Neural progenitor cell (in vitro differentiated cells): ENCODE measurements at regions not wholly inside any gene's neighbourhood (a gene's known extent, or its start where the extent isn't known, plus 50 kb on each side); places are given as distances from the start of the nearest gene placed in this dataset.

Source experiments
- DNase-seq: peaks from one replicate; pipeline ENCODE4 v3.0.0-alpha.2; 2016; ENCODE audit warnings: low spot score
- H2AFZ ChIP-seq: fragments of 200-600 bp; sonication (generic); replicated peaks from 2 replicates; pipeline ENCODE4 v1.6.1; 2016; ENCODE audit warnings: antibody characterized with exemption
- H3F3A ChIP-seq: fragments of 200-600 bp; sonication (generic); 2 replicates; pipeline ENCODE4 v1.6.1; 2016; ENCODE audit warnings: antibody characterized with exemption, low read depth
- H3K27ac ChIP-seq: fragments of 200-600 bp; sonication (generic); 2 replicates; pipeline ENCODE4 v1.5.1; 2016; ENCODE audit warnings: mild to moderate bottlenecking
- H3K27me3 ChIP-seq: fragments of 200-600 bp; sonication (generic); 2 replicates; pipeline ENCODE4 v1.6.1; 2016; ENCODE audit warnings: mild to moderate bottlenecking, moderate library complexity
- H3K36me3 ChIP-seq: fragments of 200-600 bp; sonication (generic); 2 replicates; pipeline ENCODE4 v1.5.1; 2016
- H3K4me1 ChIP-seq: fragments of 200-600 bp; sonication (generic); 2 replicates; pipeline ENCODE4 v1.6.1; 2016; ENCODE audit warnings: mixed run types
- H3K4me2 ChIP-seq: fragments of 200-600 bp; sonication (generic); 2 replicates; pipeline ENCODE4 v1.6.1; 2016
- H3K4me3 ChIP-seq: fragments of 200-600 bp; sonication (generic); 2 replicates; pipeline ENCODE4 v1.5.1; 2016
- H3K79me2 ChIP-seq: fragments of 200-600 bp; sonication (generic); 2 replicates; pipeline ENCODE4 v1.6.1; 2016; ENCODE audit warnings: low read depth
- H3K9ac ChIP-seq: fragments of 200-600 bp; sonication (generic); 2 replicates; pipeline ENCODE4 v1.6.1; 2016
- H3K9me3 ChIP-seq: fragments of 200-600 bp; sonication (generic); 2 replicates; pipeline ENCODE4 v1.5.1; 2016; ENCODE audit warnings: low read depth
- H4K20me1 ChIP-seq: fragments of 200-600 bp; sonication (generic); 2 replicates; pipeline ENCODE4 v1.6.1; 2016; ENCODE audit warnings: low read depth
- H3K27ac Mint-ChIP-seq: 3 replicates; pipeline ENCODE4 v1.8.0; 2021; ENCODE audit warnings: mixed read lengths
- H3K27me3 Mint-ChIP-seq: 2 replicates; pipeline ENCODE4 v1.8.0; 2022; ENCODE audit warnings: low read depth, mild to moderate bottlenecking, inconsistent platforms, moderate library complexity, mixed read lengths; ENCODE audit not compliant: insufficient read depth
- H3K36me3 Mint-ChIP-seq: 3 replicates; pipeline ENCODE4 v1.8.0; 2021; ENCODE audit warnings: mixed read lengths
- H3K4me1 Mint-ChIP-seq: 3 replicates; pipeline ENCODE4 v1.8.0; 2021; ENCODE audit warnings: mixed read lengths
- H3K4me3 Mint-ChIP-seq: 3 replicates; pipeline ENCODE4 v1.8.0; 2021; ENCODE audit warnings: mild to moderate bottlenecking, moderate library complexity, mixed read lengths
- H3K9me3 Mint-ChIP-seq: 3 replicates; pipeline ENCODE4 v1.8.0; 2020; ENCODE audit warnings: mixed read lengths
- EZH2 ChIP-seq: fragments of 200-600 bp; sonication (generic); IDR thresholded peaks from 2 replicates; pipeline ENCODE4 v1.6.1; 2017; ENCODE audit warnings: antibody characterized with exemption, mild to moderate bottlenecking, moderate library complexity
- EZH2phosphoT487 ChIP-seq: fragments of 200-600 bp; sonication (generic); IDR thresholded peaks from 2 replicates; pipeline ENCODE4 v1.6.1; 2017; ENCODE audit warnings: antibody characterized with exemption
- TF ChIP-seq, protein P1 (sequence below): fragments of 200-600 bp; sonication (generic); IDR thresholded peaks from 2 replicates; pipeline ENCODE4 v1.5.1; 2017; ENCODE audit warnings: antibody characterized with exemption, mild to moderate bottlenecking

DNA sequence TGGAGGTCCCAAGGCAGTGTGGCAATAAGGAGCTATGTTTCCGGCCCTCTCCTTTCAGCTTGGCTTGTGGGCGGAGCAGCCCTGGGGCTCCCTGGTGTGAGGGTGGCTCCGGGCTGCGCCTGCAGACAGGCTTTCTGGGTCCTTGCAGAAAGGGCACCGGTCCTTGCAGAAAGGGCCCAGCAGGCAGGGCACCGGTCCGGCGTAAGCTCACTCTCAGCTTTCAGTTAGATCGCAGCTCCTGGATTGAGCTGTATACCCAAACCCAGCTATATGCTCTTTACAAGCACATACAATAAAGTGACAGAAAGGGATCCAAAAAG, 293.8 kb upstream of the SHH start:
- H3K27me3 Mint-ChIP-seq: peaks cover 2% of the 10 kb centered on the region
- TF ChIP-seq EZH2phosphoT487: no peak
- TF ChIP-seq, protein P1, sequence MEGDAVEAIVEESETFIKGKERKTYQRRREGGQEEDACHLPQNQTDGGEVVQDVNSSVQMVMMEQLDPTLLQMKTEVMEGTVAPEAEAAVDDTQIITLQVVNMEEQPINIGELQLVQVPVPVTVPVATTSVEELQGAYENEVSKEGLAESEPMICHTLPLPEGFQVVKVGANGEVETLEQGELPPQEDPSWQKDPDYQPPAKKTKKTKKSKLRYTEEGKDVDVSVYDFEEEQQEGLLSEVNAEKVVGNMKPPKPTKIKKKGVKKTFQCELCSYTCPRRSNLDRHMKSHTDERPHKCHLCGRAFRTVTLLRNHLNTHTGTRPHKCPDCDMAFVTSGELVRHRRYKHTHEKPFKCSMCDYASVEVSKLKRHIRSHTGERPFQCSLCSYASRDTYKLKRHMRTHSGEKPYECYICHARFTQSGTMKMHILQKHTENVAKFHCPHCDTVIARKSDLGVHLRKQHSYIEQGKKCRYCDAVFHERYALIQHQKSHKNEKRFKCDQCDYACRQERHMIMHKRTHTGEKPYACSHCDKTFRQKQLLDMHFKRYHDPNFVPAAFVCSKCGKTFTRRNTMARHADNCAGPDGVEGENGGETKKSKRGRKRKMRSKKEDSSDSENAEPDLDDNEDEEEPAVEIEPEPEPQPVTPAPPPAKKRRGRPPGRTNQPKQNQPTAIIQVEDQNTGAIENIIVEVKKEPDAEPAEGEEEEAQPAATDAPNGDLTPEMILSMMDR: no peak
- H3K36me3 Mint-ChIP-seq: no peaks in the 10 kb centered on the region
- no peaks in the 10 kb centered on the region for H3K9me3 ChIP-seq
- H3K4me1 ChIP-seq: no peaks in the 10 kb centered on the region
- H3K9me3 Mint-ChIP-seq: no peaks in the 10 kb centered on the region
- H3K4me2 ChIP-seq: no peak overlapping the region
- H2AFZ ChIP-seq: no peak overlapping the region
- H3K9ac ChIP-seq: no peak overlapping the region
- H3K27me3 ChIP-seq: no peaks in the 10 kb centered on the region
- H3K79me2 ChIP-seq: no peaks in the 10 kb centered on the region
- H3K4me3 Mint-ChIP-seq: no peak overlapping the region
- H3F3A ChIP-seq: no peaks in the 10 kb centered on the region
- no peaks in the 10 kb centered on the region for H3K36me3 ChIP-seq
- H4K20me1 ChIP-seq: no peaks in the 10 kb centered on the region
- no peaks in the 10 kb centered on the region for H3K4me1 Mint-ChIP-seq
- no peak for DNase-seq
- H3K27ac Mint-ChIP-seq: no peak overlapping the region
- H3K27ac ChIP-seq: no peak overlapping the region
- no peak overlapping the region for H3K4me3 ChIP-seq

DNA sequence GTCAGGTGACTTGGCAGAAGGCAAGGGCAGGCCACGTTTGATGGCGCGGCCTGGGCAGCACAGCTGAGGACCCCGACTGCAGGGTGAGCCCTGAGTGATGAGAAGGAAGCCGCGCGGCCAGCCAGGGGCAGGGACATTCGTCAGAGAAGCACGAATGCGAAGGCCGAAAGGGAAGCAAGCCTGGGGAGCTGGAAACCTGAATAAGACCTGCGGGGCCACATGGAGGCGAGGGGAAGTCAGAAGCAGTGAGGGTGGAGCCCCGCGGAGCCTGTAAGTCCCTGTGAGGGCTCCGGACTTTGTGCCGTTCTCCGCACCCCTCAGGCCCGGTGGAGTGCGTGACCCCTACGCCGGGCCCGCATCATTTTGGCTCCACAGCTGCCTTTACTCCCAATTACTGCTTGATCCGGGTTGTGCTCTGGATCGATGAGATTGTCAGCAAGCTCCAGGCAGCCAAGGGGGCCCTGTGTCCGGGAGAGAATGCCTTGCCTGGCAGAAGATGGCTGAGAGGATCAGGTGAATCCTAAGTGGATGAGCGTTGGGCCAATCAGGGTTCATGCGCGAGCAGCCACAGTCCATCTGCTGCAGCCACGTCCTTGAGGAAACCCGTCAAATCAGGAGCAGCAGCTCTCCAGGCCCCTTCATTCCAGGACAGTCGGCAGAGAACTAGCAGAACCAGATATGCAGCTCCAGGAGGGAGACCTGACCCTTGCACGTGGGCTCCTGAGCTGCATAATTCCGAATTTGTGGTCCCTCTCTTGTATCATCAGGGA, 293.3 kb upstream of the SHH start:
- H2AFZ ChIP-seq: peak overlapping the region; percentile 10
- DNase-seq: no peak
- no peaks in the 10 kb centered on the region for H3K36me3 Mint-ChIP-seq
- H3K9me3 Mint-ChIP-seq: no peaks in the 10 kb centered on the region
- TF ChIP-seq, protein P1: no peak
- TF ChIP-seq EZH2phosphoT487 (no peak), EZH2 (no peak)
- H3K4me1 Mint-ChIP-seq: no peaks in the 10 kb centered on the region
- peaks cover 1% of the 10 kb centered on the region for H3K4me1 ChIP-seq
- no peak overlapping the region for H3K4me3 Mint-ChIP-seq
- peaks cover 2% of the 10 kb centered on the region for H3K27me3 Mint-ChIP-seq
- H3F3A ChIP-seq: no peaks in the 10 kb centered on the region
- no peak overlapping the region for H3K4me2 ChIP-seq
- no peak overlapping the region for H3K27ac Mint-ChIP-seq
- H4K20me1 ChIP-seq: no peaks in the 10 kb centered on the region
- H3K79me2 ChIP-seq: no peaks in the 10 kb centered on the region
- H3K4me3 ChIP-seq: no peak overlapping the region
- H3K9me3 ChIP-seq: no peaks in the 10 kb centered on the region
- H3K27ac ChIP-seq: no peak overlapping the region
- H3K36me3 ChIP-seq: no peaks in the 10 kb centered on the region
- no peak overlapping the region for H3K9ac ChIP-seq
- no peaks in the 10 kb centered on the region for H3K27me3 ChIP-seq

DNA sequence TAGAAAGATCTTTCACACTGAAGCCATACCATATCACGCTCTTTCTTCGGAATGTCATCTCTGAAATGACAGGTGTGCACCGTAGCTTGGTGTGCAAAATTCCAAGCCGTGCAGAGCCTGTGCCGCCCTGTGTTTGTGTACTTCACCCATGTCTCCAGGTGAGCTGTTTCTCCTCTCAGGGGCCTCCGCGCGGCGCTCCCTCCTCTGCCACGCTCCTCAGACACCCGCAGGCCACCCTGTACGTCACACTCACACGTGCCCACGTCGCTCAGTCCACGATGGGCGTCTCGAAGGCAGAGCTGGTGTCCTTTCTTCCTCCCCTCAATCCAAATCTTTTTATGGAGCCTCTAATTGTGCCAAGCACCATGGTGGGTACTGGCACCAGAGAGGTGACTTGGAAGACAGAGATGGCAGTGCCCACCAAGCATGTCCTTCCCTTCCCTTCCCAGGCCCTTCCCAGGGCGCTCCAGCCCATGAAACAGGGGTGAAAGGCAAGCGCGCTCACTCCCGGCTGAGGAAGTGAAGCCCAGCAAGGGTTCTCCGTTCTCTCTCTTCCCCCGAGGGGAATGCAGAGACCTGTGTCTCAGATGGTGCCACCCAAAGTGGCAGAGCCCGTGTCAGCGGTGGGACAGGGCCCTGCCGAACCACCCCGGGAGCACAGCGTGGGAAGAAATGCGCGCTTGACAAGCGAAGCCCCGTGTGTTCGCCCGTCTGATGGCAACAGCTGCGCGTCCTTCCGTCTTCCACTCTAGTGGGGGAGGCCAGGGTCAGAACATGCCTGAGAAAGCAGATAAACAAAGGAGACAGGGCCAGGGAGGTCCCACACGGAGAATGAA, 292.5 kb upstream of the SHH start:
- Mint-ChIP-seq H3K4me3 (no peak overlapping the region), H3K36me3 (no peaks in the 10 kb centered on the region), H3K27ac (no peak overlapping the region), H3K9me3 (no peaks in the 10 kb centered on the region), H3K4me1 (no peaks in the 10 kb centered on the region), H3K27me3 (peaks cover 2% of the 10 kb centered on the region)
- H3K4me3 ChIP-seq: no peak overlapping the region
- no peak overlapping the region for H3K27ac ChIP-seq
- H3K9ac ChIP-seq: no peak overlapping the region
- no peak overlapping the region for H3K4me2 ChIP-seq
- H3K79me2 ChIP-seq: no peaks in the 10 kb centered on the region
- H3K4me1 ChIP-seq: peaks cover 9% of the 10 kb centered on the region
- H3K36me3 ChIP-seq: no peaks in the 10 kb centered on the region
- DNase-seq: no peak
- H3K9me3 ChIP-seq: no peaks in the 10 kb centered on the region
- H4K20me1 ChIP-seq: no peaks in the 10 kb centered on the region
- H3K27me3 ChIP-seq: no peaks in the 10 kb centered on the region
- TF ChIP-seq EZH2phosphoT487: no peak
- TF ChIP-seq, protein P1: no peak
- TF ChIP-seq EZH2: no peak
- H3F3A ChIP-seq: no peaks in the 10 kb centered on the region
- H2AFZ ChIP-seq: no peak overlapping the region
